ENCODE measurements at regions not wholly inside any gene's neighbourhood (a gene's known extent, or its start where the extent isn't known, plus 50 kb on each side); places are given as distances from the start of the nearest gene placed in this dataset.

DNA sequence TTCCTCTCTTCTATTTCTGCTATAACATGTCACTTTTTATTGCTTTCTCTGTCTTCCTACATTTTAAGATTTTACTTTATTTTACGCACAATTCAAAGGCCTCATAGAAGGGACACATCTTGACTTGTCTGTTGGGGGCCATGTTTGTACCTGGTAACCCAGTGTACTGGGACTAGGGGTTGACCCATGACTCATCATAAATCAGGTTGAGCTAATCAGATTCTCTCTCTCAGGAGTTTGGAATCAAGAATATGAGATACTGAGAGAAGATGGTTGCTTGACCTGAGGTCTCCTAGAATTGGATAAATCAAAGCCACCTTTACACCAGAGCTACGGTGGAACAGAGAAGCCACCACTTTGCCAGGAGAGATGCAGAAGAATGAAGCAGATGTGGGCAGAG, 153.0 kb downstream of the UXS1 start:
- DNase-seq, result no peak

DNA sequence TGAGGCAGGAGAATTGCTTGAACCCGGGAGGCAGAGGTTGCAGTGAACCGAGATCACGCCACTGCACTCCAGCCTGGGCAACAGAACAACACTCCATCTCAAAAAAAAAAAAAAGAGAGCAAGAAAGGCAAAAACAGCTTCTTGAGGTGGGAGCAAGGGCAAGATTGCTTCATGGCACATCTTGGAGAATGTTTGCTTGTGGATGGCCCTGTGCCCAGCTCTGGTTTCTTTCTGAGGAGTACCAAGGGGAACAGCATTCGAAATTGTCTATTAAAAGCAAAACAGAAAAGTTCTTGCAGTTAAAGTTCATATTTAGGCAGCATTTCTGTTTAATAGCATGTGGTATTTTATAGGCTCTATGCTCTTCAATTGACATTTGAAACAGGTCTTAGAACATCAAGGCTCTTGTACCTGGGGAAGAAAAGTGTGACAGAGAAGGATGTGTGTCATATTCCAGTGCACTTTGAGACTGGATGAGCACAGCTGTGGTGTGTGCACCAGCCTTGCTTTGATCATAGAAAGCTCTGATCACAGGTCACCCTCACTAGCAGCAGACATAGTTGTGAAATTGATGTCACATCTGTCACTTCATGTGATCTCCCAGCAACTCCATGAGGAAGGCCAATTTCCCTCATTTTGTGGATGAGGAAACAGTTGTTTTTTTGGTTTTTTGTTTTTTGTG, 154.3 kb downstream of the UXS1 start:
- DNase-seq, result no peak

DNA sequence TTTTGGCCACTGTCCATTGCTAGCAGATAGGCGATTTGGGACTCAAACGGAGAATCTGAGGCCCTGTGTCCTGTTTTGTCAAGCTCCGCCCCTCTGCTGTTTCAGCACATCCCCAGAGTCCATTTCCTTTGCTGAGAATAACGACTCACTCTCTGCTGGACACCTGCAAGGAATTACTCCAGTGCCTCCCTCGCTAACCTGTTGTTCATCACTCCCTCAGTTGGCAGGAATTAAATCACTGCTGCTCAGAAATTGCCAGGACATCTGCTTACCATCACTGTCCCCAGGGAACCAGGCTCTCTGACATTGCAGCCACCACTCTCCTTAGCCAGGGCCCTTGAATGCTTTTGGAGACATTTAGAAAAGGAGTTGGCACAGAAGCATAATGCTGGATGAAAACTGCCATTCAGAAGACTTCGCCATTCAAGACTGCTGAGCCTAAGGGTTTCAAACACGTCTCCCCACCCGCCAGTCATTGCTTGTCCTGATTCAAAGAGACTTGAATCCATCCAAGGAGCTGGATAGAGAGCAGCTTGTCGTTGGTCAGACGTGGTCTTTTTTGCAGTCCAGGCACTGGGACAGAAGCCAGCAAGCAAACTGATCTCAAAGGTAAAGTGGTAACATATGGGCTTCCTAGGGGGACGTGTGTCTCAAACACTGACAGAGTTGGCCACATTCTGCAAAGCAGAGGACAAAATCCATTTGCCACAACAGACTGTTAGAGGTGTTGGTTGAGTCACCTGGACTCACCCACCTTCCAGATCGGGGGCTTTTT, 155.3 kb downstream of the UXS1 start:
- no peak for DNase-seq

DNA sequence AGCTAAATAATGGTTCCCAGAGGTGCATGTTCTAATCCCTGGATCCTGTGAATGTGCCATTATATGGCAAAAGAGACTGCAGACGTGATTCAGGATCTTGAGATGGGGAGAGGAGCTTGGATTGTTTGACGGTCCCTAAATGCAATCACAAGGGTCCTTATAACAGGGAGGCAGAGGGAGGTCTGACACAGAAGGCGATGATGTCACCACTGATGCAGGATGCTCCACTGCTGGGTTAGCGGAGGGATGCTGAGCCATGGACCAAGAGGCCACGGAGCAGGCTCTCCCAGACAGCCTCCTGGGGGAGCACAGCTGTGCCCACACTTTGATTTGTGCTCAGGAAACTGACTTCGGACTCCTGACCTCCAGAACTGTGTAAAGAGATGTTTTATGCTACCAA, 156.2 kb downstream of the UXS1 start:
- DNase-seq, result no peak

DNA sequence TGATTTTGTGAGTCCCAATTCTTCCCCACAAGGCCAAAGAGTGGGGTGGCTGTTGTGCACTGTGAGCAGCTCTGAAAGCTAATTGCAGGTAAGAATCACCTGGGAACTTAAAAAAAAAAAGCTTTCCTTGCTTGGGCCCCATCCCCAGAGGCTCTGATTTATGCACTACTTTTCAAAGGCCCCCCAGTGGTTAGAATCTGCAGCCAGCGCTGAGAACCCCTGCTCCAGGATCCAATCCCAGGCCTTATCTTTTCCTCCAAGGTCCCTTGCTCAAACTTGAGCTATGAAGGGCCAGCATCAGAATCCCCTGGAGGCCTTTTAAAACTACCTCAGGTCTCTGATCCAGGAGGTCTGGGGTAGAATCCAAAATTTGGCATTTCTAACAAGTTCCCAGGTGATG, 156.8 kb downstream of the UXS1 start:
- DNase-seq, result no peak

DNA sequence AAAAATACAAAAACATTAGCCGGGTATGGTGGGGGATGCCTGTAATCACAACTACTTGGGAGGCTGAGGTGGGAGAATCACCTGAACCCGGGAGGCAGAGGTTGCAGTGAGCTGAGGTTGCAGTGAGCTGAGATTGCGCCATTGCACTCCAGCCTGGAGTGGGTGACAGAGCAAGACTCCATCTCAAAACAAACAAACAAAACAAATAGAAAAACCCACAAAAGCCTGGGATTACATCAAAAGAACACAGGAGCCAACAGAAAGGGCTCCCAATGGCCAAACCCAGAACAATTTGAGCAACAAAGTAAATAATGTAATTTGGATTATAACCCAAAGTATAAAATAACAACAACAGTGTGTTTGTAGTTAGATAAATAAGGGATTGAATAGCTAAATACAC, 159.8 kb downstream of the UXS1 start:
- DNase-seq, result no peak

DNA sequence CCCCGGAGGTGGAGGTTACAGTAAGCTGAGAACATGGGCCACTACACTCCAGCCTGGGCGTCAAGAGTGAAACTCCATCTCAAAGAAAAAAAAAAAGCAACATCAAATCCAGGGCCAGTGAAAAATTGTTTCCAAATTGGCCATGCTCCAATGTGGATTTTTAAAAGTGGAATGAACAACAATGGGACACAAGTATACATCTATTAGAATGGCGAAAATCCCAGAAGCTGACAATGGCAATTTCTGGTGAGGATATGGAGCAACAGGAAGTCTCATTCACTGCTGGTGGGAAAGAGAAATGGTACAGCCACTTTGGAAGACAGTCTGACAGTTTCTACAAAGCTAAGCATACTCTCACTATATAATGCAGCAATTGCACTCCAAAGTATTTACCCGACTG, 161.4 kb downstream of the UXS1 start:
- DNase-seq, result no peak

DNA sequence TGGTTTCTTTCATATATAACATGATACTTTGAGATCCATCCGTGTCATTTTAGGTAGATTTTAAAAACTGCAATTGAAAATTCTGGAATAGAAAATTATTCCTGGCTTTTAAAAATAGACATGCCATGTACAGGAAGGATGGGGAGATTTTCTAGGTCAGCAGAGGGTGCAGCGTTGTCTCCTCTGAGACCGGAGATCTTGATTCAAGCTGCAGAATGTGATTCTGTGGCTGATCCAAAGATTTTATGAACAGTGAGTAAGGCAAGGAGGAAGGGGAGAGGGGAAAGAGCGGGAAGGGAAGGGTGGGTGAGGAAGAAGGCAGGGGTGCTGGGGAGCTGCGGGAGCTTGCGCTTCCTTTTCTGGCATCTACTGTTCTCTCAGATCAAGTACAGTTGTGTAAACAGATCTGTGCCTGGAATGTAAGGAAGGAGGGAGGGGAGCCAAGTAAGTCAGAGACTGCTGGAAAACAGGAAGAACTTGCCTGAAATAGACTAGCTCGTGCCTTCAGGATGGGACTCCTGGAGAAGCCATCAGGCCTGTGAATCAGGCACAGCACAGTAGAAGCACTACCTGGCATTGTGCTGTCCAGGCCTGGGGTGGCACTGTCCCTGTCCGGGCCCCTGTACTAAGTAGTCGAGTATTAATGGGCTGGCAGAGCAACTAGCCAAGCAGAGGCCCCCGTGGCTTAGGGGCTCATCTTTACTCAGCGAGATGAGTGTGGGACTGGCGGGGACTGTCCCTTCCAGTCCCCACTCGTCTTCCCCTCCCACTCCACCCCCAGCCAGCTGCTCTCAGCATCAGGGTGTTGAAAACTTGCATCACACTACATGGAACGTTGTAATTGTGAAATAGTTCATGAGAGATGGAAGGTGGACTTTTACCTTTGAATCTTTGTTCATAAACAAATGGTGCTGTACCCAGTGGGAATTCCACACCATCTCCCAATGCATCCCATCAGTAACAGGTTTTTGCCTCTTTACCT, 163.5 kb downstream of the UXS1 start:
- peak; percentile 53 for DNase-seq

DNA sequence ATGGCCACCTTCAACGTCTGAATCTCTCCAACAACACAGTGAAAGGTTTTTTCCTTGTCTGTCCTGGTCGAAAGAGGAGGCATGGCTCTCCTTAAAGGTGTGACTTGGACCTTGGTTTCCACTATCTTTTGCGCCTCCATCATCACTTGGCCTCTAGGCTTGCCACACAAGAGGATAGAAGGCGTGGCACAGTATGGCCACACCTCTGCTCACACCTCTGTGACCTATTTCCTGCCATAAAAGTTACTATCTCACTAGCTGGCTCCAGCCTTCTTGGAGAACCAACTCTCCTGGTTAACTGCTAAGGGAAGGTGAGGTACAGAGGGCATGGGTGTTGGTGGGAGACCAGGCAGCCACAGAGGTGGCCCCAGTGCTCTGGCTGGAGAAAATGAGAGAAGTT, 165.9 kb downstream of the UXS1 start:
- no peak for DNase-seq

DNA sequence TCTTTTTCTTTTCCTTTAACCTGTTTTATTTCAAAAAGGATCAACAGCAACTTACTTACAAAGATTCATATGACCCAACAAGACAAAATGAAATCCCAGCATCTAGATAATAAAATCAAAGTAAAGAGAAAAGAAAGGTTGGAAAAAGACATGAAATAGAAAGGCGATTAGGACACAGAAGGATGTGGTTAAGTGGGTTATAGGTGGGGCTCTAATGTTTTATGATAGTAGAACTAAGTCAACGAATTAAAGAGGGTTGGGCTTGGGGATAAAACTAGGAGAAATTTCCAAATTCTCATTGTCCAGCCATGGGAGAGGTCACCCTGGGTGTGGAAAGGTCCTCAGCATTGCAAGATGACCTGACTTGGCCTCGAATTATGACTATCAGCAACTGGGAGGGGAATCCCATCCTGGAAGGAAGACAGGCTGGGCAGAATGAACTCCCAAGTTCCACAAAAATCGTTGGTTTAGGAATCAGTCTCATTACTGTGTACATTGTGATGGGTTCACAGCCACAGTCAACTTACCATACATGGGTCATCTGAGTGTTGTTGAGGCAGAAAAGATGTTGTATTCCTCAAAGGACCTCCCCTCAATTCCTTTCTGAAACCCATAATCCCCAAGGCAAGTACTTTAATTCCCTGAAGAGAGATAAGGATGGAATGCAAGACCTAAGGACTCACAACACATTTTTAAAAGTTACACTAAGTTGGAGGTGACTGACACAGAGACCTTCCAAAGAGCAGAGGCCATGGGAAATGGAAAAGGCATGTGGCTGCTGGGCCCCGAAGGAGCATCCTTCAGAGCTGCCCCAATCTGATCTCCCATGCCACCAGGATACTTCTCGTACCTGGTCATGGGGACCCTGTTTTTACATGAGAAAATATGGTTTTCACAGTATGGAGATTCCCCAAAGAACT, 167.6 kb downstream of the UXS1 start:
- DNase-seq, result no peak

DNA sequence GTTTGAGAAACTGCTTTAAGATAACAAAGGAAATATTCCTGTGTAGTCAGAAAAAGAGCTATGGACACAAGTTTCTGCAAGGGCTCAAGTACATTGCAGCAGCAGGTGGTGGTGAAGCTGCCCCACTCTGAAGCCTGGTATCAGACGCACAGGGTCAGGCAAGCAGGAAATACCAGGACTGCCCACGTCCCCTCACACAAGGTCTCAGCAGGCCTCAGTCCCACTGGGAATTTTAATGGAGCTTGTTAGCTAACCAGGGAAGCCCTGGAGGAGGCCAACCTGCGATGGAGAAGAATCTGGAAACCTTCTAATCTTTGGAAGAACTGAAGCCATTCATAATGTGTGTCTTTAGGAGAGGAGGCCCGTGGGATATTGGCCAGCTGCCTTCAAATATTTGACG, 168.3 kb downstream of the UXS1 start:
- DNase-seq, result no peak

DNA sequence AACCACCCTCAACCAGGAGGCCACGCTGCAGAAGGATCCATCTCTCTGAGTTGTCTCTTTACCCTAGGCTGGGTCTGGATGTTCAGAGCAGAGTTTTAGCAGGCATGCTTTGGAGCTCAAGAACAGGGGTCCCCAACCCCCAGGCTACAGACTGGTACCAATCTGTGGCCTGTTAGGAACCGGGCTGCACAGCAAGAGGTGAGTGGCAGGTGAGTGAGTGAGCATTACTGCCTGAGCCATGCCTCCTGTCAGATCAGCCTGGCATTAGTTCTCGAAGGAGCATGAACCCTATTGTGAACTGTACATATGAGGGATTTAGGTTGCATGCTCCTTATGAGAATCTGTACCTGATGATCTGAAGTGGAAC, 172.5 kb downstream of the UXS1 start:
- DNase-seq, result no peak

DNA sequence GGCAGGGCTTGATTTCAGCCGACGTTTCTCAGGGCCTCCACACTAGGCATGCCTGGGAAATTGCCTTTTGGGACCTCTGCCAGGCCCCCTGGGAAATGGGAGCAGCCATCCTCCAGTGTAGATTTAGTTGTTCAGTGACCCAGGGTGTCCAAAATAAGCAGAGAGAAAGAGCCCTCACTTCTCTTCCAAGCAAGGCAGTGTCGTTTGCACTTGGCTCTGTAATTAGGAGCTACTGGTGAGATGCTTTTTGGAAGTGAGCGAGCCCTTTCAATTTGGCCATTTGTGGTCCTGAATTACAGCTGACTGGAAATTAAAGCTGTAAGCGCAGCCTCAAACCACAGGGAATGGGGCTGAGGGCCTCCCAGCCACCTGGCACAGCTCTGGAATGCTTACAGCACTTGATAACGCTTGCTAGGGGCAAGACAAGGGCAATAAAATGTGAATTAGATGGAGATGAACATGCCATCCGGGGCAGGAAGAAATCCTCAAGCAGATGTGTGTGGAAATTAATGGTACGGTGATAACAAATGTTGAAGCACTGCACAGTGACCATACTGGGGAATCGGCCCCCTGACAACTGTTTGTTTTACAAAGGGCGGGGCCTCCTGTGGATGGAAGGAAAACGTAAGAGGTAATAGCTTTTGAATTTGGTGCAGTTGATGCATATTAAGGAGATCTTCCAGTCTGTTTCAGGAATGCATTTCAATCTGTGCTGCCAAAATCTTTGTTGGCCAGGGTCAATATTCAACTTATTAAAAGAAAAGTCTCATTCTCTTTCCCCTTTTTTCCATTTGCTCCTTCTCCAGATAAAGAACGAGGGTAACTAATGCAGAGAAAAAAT, 173.1 kb downstream of the UXS1 start:
- DNase-seq, result peak; percentile 45

DNA sequence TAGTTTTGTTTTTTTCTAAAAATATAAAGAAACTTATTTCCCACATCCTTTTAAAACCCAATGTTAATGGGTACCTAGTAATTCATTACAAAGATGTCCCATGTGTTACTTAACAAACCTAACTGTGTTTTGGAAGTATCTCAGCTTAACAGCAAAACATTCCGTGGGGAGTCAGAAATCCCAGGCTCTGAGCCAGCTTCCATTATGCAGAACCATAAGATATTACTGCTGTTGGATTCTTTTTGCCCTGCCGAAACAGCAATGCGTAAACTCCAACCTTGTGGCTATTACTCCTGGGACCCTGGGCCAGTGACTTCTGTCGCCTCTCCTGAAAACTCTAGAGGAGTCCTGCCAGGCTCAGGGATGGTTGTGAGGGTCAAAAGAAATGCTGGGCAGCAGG, 174.1 kb downstream of the UXS1 start:
- no peak for DNase-seq

DNA sequence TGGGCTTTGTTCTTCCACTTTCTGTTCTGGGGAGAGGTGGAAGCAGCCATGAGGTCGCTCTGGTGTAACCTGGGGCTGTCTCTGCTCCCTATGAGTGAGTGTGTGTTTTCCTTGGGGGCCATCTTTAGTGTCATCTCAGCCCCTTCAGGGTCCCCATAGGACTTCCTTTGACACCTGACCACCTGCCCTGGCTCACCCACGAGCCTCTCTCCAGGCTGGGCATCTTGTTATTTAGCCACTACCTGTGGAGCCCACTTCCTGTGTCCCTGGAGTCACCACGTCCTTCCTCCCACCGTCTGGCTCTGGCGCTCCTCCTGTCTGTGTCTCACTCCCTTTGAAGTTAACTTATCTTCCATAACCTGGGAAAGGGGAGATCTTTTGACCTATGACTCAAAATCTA, 176.0 kb downstream of the UXS1 start:
- DNase-seq, result no peak

DNA sequence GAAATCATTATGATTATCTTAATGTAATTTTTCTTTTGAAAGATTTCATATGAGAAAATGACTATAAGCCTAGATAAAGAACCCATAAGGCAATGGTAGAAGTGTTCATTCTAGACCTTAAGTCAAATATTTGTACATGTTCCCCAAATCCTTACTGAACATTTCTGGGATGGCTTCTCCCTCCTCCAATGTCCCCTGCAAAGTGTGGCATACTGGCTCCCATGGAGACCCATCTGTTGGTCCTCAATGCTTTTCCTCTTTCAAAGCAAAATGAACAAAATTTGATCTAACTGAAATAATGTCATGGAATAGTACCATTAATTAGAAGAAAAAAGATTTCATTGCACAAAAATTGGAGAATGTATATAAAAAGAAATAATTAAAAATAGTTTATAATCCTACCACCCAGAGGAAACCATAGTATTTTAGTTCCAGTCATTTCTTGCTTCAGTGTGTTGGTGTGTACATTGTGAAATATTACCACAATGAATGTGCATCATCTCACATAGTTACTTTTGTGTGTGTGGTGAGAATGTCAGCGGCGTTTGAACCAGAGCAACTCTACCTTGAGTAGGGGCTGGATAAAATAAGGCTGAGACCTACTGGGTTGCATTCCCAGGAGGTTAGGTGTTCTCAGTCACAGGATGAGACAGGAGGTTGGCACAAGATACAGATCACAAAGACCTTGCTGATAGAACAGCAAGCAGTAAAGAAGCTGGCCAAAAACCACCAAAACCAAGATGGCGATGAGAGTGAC, 181.3 kb downstream of the UXS1 start:
- DNase-seq, result no peak

DNA sequence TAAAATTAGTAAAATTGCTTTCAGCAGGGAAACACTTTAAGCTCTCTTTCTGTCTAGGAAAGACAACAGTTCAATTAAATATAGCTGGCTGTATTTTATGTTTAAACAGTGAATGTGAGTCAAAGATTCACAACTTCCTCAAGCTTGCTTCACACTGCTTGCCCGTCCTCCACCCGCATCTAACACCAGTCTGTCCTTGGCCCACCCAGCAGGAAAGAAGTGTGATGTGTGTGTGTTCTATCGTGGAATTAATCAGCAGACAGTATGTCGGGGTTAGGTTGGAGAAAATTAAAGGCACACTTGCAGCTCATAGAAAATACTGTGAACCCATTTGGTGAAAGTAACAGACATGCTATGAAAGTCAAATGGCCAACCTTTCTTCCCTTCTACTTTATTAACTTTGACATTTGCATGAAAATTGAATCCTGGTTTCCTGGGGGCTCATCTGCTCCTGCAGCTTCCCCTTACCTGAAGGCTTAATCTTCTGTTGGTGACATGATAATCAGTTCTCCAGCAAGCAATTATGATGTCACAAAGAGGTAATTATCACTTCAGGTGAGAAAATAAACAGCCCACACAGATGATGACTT, 182.0 kb downstream of the UXS1 start:
- no peak for DNase-seq

DNA sequence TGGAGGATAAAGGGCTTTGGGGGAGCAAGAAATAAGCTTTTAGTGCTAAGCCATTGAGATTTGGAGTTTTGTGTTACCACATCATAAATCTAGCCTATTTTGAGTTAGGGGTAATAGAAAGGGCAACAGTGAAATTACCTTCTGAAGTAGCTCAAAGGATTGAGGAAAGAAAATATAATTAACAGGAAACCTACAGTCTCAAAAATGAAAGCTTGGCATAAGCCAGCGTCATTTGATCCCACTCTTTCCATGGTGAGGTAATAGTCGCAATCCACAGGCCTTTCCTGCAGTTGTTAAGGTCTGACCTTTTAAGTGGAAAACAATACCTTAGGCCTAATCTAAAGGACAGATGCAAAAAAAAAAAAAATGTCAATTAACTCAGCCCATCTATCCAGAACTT, 182.7 kb downstream of the UXS1 start:
- DNase-seq, result peak; percentile 15

DNA sequence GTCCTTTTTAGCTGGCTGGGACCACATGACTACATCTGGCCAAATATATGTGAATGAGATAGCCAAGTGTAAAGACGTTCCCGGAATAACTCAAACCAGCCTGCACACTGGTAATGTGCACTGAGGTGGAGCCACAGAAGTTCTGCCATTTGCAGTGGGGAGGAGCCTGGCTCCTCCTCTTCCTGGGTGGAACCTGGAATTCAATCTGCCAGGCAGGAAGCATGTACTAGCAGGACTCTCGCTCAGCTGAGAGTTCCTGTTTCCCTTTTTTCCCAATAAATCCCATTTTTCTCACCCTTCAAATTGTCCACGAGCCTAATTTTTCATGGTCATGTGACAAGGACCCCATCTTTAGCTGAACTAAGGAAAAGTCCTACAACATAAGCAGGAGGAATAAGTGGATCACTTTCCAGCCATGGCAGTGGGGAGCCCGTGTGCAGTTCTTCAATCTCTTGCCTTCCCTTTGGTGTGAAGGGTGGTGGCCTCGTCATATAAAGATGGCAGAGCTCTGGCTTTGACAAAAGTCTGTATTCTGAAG, 183.2 kb downstream of the UXS1 start:
- no peak for DNase-seq
